ENCODE measurements at regions not wholly inside any gene's neighbourhood (a gene's known extent, or its start where the extent isn't known, plus 50 kb on each side); places are given as distances from the start of the nearest gene placed in this dataset.

GRCh38 chr7:10455936-10456335 lies 517.7 kb upstream of the PHF14 start:
- TF ChIP-seq CTCF (IDR thresholded peaks at IDR 0.05) (no peak), POLR2A (IDR thresholded peaks at IDR 0.05) (no peak)
